ENCODE measurements at regions not wholly inside any gene's neighbourhood (a gene's known extent, or its start where the extent isn't known, plus 50 kb on each side); places are given as distances from the start of the nearest gene placed in this dataset.

DNA sequence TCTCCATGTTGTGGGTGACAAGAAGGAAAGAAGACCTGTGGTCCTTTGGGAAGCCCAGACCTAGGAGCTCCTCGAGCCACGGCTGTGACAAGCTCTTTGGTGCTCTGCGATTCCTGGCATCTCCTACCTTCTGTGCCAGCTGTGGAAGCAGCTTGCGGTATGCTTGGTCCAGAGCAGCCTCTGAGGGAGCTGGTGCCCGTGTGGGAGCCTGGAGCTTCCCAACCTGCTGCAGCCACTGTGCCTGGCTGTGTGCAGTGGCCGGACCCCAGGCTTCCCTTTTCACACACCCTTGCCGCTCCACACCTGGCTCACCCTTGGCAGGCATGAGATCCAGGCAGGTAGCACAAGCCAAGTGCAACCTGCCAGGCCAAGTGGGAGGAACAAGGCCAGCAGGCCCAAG, 1328.6 kb upstream of the SLC39A10 start:
- no peaks in the 10 kb centered on the region for H3K36me3 ChIP-seq
- H3K27me3 ChIP-seq, result no peaks in the 10 kb centered on the region
- intact Hi-C loops (cut with DNase I), result no loop called here
- no peak overlapping the region for H3K27ac ChIP-seq
- H3K4me3 ChIP-seq, result no peak overlapping the region
- H3K4me1 ChIP-seq, result no peaks in the 10 kb centered on the region
- 92 to 93% methylated on average over 7 of the region's 7 CpGs for WGBS, 2 donors
- DNase-seq, result no peak
- TF ChIP-seq, protein P1, sequence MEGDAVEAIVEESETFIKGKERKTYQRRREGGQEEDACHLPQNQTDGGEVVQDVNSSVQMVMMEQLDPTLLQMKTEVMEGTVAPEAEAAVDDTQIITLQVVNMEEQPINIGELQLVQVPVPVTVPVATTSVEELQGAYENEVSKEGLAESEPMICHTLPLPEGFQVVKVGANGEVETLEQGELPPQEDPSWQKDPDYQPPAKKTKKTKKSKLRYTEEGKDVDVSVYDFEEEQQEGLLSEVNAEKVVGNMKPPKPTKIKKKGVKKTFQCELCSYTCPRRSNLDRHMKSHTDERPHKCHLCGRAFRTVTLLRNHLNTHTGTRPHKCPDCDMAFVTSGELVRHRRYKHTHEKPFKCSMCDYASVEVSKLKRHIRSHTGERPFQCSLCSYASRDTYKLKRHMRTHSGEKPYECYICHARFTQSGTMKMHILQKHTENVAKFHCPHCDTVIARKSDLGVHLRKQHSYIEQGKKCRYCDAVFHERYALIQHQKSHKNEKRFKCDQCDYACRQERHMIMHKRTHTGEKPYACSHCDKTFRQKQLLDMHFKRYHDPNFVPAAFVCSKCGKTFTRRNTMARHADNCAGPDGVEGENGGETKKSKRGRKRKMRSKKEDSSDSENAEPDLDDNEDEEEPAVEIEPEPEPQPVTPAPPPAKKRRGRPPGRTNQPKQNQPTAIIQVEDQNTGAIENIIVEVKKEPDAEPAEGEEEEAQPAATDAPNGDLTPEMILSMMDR (IDR thresholded peaks at IDR 0.05), result no peak
- TF ChIP-seq POLR2A (IDR thresholded peaks at IDR 0.05), result no peak
- no peak for TF ChIP-seq EP300 (IDR thresholded peaks at IDR 0.05)
- no peak for TF ChIP-seq POLR2AphosphoS5 (IDR thresholded peaks at IDR 0.05)
- no peaks in the 10 kb centered on the region for H3K9me3 ChIP-seq

DNA sequence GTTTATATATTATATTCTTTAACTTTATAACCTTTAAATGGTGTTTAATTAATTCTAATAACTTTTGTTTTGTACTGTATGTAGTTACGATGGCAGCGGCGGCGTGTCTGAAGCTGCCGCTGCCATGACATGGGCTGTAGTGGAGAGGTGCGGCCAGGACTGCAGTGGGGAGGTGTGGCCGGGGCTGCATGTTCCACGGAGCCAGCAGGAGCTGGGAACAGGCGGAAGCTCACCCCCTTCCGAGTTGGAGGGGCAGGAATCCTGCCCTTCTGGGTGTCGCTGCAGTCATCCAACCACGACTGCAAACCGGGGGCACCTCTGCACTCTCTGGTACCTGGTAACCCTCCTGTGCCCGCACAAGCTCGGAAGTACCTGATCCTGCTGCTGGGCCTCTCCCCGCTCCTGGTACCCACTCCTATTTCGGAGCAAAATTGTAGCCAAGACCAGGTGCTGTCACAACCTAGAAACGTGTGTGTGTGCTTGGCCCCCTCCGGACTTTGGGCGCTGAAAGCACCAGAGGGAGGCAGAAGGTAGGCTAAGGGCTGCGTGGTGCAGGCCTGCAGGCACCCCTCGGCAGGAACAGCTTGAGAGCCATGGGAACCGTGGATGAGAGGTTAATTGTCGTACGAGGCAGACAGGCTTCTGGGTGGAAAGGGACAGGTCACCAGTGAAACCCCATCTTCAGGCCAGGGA, 1329.7 kb upstream of the SLC39A10 start:
- no peaks in the 10 kb centered on the region for H3K9me3 ChIP-seq
- intact Hi-C loops (cut with DNase I), result no loop called here
- DNase-seq, result no peak
- no peaks in the 10 kb centered on the region for H3K36me3 ChIP-seq
- no peak overlapping the region for H3K4me3 ChIP-seq
- 90 to 93% methylated on average over 25 of the region's 25 CpGs for WGBS, 2 donors
- H3K27me3 ChIP-seq, result no peaks in the 10 kb centered on the region
- H3K4me1 ChIP-seq, result no peaks in the 10 kb centered on the region
- no peak overlapping the region for H3K27ac ChIP-seq
- TF ChIP-seq POLR2A (IDR thresholded peaks at IDR 0.05) (no peak), POLR2AphosphoS5 (IDR thresholded peaks at IDR 0.05) (no peak), EP300 (IDR thresholded peaks at IDR 0.05) (no peak)
- TF ChIP-seq, protein P1 (IDR thresholded peaks at IDR 0.05), result no peak

DNA sequence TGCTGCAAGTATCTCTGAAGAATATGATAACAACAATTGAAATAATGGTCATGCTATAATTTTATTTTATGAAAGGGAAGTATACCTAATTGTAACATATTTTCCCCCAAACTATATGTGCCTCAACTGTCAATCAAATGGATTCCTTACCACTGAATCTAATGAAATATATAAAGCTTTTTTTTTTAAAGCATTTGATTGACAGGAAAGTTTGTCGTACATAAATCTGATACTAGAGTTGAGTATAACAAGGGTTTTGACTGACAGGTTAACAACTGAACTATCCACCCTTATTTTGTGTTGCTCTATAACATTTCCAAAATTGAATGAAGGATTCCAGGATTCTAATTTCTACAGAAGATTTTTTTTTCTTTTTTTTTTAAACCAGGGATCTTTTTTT, 1333.3 kb upstream of the SLC39A10 start:
- no peaks in the 10 kb centered on the region for H3K27me3 ChIP-seq
- no peaks in the 10 kb centered on the region for H3K9me3 ChIP-seq
- intact Hi-C loops (cut with DNase I), result no loop called here
- 77 to 87% methylated on average over 1 of the region's 1 CpG for WGBS, 2 donors
- TF ChIP-seq, protein P1 (IDR thresholded peaks at IDR 0.05), result no peak
- TF ChIP-seq POLR2A (IDR thresholded peaks at IDR 0.05) (no peak), EP300 (IDR thresholded peaks at IDR 0.05) (no peak), POLR2AphosphoS5 (IDR thresholded peaks at IDR 0.05) (no peak)
- H3K4me3 ChIP-seq, result no peak overlapping the region
- H3K4me1 ChIP-seq, result no peaks in the 10 kb centered on the region
- H3K27ac ChIP-seq, result no peak overlapping the region
- no peak for DNase-seq
- H3K36me3 ChIP-seq, result no peaks in the 10 kb centered on the region

DNA sequence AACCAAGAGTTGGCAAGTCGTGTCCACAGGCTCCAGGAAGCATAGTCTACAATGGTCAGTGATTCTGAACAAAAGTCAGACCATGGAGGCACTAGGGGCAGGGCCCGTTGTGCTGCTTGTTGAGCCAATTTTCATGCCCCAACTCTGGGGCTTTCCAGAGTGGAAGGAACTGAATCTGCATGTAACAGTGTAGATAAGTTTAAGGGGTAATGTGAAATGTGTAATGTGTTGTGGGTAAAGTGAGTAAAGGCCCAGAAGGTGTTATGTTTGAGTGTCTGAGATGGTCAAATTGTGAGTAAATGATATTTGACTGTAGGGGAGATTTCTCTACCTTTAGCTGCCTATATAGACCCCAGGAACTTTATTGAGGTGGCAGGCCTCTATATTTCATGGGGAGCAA, 1336.5 kb upstream of the SLC39A10 start:
- no peak for TF ChIP-seq POLR2A (IDR thresholded peaks at IDR 0.05)
- TF ChIP-seq, protein P1 (IDR thresholded peaks at IDR 0.05), result no peak
- no peak for TF ChIP-seq POLR2AphosphoS5 (IDR thresholded peaks at IDR 0.05)
- TF ChIP-seq EP300 (IDR thresholded peaks at IDR 0.05), result no peak
- Histone ChIP-seq H3K36me3 (no peaks in the 10 kb centered on the region), H3K4me1 (no peaks in the 10 kb centered on the region), H3K9me3 (no peaks in the 10 kb centered on the region), H3K27ac (no peak overlapping the region), H3K4me3 (no peak overlapping the region), H3K27me3 (no peaks in the 10 kb centered on the region)
- WGBS, 2 donors, result 58 to 73% methylated on average over 2 of the region's 2 CpGs
- intact Hi-C loops (cut with DNase I), result no loop called here
- no peak for DNase-seq

All from sigmoid colon (tissue), 6 donors.